WERI-Rb-1 (cell line): ENCODE measurements at regions not wholly inside any gene's neighbourhood (a gene's known extent, or its start where the extent isn't known, plus 50 kb on each side); places are given as distances from the start of the nearest gene placed in this dataset.

Source experiments
- DNase-seq: peaks from one replicate; pipeline ENCODE4 v3.0.0-alpha.2; 2020
- H3K27ac ChIP-seq: fragments of 250-450 bp; sonication (Bioruptor Pico); 2 replicates; pipeline ENCODE4 v1.5.1; 2020; ENCODE audit warnings: mild to moderate bottlenecking, moderate library complexity
- H3K27me3 ChIP-seq: fragments of 250-450 bp; sonication (Bioruptor Pico); 2 replicates; pipeline ENCODE4 v1.5.1; 2021; ENCODE audit warnings: mild to moderate bottlenecking, low read depth, moderate library complexity; ENCODE audit not compliant: insufficient read depth, severe bottlenecking
- H3K36me3 ChIP-seq: fragments of 250-450 bp; sonication (Bioruptor Pico); 2 replicates; pipeline ENCODE4 v1.5.1; 2020; ENCODE audit warnings: mild to moderate bottlenecking, moderate library complexity
- H3K4me3 ChIP-seq: 2 replicates; pipeline ENCODE4 v1.5.1; 2011; ENCODE audit warnings: low read depth, mild to moderate bottlenecking, control low read depth, low read length
- H3K9me3 ChIP-seq: fragments of 250-450 bp; sonication (Bioruptor Pico); 2 replicates; pipeline ENCODE4 v1.5.1; 2021; ENCODE audit warnings: mild to moderate bottlenecking, moderate library complexity; ENCODE audit not compliant: severe bottlenecking
- TF ChIP-seq, protein P1 (sequence below): IDR thresholded peaks from 2 replicates; pipeline ENCODE4 v1.5.1; 2011; ENCODE audit warnings: low read depth, mild to moderate bottlenecking, control low read depth, inconsistent platforms, low read length

DNA sequence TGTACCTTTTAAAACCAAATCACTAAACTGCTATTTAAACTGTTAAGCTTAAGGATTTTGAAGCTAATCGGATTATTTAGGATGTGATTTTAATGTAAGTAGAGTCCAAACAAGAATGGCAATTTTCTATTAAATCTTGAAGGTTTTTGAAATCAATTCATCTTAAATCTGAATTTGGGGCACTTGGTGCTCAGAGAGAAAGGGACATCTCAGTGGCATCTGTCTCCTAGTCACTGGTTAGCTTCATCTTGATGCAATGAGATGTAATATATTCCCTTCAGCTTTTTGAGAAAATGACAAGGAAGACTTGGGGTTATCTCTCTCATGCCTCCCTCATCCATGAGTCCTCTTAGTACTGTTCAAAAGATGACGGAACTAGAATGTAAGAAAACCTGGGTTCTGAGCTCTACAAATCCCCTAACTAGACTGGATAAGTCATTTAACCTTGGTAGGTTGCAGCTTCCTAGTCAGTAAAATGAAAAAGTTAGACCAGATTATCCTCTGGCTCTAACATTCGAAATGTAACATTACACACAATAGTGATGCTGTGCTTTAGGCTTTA lies 198.5 kb upstream of the NEBL start:
- Histone ChIP-seq H3K4me3 (no peak overlapping the region), H3K27me3 (no peaks in the 10 kb centered on the region), H3K27ac (no peak overlapping the region), H3K9me3 (no peaks in the 10 kb centered on the region), H3K36me3 (no peaks in the 10 kb centered on the region)
- no peak for DNase-seq
- TF ChIP-seq, protein P1, sequence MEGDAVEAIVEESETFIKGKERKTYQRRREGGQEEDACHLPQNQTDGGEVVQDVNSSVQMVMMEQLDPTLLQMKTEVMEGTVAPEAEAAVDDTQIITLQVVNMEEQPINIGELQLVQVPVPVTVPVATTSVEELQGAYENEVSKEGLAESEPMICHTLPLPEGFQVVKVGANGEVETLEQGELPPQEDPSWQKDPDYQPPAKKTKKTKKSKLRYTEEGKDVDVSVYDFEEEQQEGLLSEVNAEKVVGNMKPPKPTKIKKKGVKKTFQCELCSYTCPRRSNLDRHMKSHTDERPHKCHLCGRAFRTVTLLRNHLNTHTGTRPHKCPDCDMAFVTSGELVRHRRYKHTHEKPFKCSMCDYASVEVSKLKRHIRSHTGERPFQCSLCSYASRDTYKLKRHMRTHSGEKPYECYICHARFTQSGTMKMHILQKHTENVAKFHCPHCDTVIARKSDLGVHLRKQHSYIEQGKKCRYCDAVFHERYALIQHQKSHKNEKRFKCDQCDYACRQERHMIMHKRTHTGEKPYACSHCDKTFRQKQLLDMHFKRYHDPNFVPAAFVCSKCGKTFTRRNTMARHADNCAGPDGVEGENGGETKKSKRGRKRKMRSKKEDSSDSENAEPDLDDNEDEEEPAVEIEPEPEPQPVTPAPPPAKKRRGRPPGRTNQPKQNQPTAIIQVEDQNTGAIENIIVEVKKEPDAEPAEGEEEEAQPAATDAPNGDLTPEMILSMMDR: no peak

- Histone ChIP-seq H3K27ac (no peak overlapping the region), H3K36me3 (no peaks in the 10 kb centered on the region), H3K9me3 (no peaks in the 10 kb centered on the region), H3K27me3 (no peaks in the 10 kb centered on the region), H3K4me3 (no peak overlapping the region)
- DNase-seq: no peak
- TF ChIP-seq, protein P1: no peak
These were observed 198.0 kb upstream of the NEBL start for GRCh38 chr10:21095073-21095472.

GRCh38 chr10:21092683-21093524 lies 195.8 kb upstream of the NEBL start:
- Histone ChIP-seq H3K27me3 (no peaks in the 10 kb centered on the region), H3K27ac (no peak overlapping the region), H3K9me3 (no peaks in the 10 kb centered on the region), H3K36me3 (no peaks in the 10 kb centered on the region), H3K4me3 (no peak overlapping the region)
- DNase-seq: no peak
- TF ChIP-seq, protein P1: no peak

DNA sequence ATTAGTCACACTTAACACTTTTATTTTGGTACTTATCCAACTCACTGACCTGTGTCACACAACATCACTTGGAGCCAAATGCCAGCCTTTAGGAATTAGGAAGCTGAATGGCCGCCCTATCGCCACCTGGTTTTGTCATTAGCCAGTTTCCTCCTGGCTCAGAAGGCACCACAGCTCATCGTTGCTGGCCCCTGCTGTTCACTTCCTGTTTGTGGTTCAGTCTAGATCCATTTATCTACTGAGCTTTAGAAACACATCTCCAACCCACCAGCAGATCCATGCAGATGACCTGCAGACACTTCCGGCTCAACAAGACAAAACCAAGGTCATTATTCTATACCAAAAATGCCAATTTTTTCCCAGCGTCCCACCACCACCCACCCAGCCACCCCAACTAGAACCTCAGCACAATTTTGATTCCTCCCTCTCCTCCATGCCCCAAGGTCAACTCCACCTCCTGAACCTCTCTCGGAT lies 193.5 kb upstream of the NEBL start:
- Histone ChIP-seq H3K27me3 (no peaks in the 10 kb centered on the region), H3K27ac (no peak overlapping the region), H3K4me3 (no peak overlapping the region), H3K36me3 (no peaks in the 10 kb centered on the region), H3K9me3 (no peaks in the 10 kb centered on the region)
- no peak for DNase-seq
- TF ChIP-seq, protein P1: no peak

GRCh38 chr10:21087476-21087875 lies 190.4 kb upstream of the NEBL start:
- no peak for DNase-seq
- no peaks in the 10 kb centered on the region for H3K9me3 ChIP-seq
- TF ChIP-seq, protein P1: no peak
- no peaks in the 10 kb centered on the region for H3K27me3 ChIP-seq
- no peak overlapping the region for H3K27ac ChIP-seq
- H3K36me3 ChIP-seq: no peaks in the 10 kb centered on the region
- no peak overlapping the region for H3K4me3 ChIP-seq

DNA sequence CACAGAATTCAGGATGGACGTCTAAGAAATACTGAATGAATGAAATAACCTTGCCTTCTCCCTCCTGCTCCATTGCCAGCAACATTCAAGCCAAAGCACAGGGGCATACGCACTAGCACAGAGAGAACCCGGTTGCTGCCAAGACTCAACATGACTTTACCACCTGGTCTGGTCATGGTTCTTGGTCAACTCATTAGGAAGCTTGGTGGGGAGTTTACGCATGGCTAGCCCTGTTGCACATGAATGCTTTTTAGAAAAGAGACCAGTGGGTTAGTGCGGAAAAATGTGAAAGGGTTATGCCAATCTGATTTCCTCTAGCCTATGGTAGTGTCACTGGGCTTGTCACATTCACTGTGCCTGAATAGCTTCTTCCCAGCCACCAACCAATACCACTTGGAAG lies 187.6 kb upstream of the NEBL start:
- Histone ChIP-seq H3K27me3 (no peaks in the 10 kb centered on the region), H3K9me3 (no peaks in the 10 kb centered on the region)
- TF ChIP-seq, protein P1: no peak

More for the DNA sequence above, 187.6 kb upstream of the NEBL start:
- no peak for DNase-seq
- Histone ChIP-seq H3K27ac (no peak overlapping the region), H3K36me3 (no peaks in the 10 kb centered on the region), H3K4me3 (no peak overlapping the region)
